ENCODE measurements at regions not wholly inside any gene's neighbourhood (a gene's known extent, or its start where the extent isn't known, plus 50 kb on each side); places are given as distances from the start of the nearest gene placed in this dataset.

DNA sequence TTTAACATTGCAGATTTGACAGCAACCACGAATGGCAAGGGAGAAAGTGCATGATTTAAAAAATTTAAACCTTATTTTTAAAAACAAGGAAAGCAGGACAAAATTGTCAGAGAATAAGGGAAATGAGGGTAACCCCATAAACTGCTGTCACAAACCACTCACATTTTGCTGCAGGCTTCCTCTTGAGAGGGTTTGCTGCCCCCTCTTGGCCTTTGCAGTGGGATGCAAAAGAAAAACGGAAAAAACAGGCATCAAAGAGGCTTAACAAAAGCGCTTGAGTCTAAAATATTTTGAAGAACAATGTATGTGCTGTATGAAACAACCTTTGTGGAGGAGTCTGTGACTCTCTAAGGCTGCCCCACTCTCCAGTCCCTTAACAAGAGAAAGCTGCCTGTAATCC, 91.6 kb downstream of the TMX3 start:
- no peak for DNase-seq (ENCODE audit: low spot score)
- intact Hi-C loops (cut with DNase I), result no loop called here

DNA sequence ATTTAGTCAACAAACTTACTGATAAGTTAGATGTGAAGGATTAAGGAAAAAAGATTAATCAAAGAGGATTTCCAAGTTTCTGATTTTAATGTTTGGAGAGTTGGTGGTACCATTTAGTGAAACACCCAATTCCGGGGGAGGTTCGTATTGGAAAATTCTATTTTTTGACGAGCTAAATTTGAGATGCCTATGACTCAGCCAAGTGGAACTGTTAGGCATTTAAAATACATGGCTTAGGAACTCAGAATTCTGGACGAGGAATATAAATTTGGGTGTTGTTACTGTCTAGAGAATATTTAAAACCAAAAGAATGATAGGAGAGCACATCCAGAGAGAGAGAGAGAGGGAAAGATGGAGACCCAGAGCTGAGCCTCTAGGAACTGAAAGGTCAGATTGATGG, 103.6 kb downstream of the TMX3 start:
- intact Hi-C loops (cut with DNase I), result no loop called here

DNA sequence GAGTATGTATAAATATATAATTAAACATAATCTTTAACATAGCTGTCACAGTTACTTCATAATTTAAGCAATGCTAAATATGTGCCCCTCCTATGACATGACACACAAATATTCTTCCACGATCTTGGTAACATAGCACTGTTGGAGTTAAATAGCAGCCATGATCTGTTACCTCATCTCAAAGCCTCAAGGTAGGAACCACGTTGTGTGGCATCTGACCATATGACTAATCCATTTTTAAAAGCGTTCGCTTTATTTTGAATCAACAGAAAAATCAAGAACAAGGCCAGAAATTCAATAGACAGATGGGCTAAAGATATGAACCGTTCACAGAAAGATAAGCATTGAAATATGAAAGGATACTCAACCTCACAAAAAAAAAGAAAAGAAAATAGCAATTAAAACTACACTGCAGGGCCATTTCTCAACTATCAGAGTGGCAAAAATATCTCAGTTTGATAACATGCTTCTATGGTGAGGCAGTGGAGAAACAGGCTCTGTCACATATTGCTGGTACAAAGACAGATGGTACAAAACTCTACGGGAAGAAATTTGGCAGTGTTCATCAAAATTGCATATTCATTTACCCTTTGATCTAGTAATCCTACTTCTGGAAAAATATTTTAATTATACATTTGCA, 105.9 kb downstream of the TMX3 start:
- intact Hi-C loops (cut with DNase I), result no loop called here
- no peak for DNase-seq (ENCODE audit: low spot score)

More for the DNA sequence above, 103.6 kb downstream of the TMX3 start:
- DNase-seq (ENCODE audit: low spot score), result no peak

DNA sequence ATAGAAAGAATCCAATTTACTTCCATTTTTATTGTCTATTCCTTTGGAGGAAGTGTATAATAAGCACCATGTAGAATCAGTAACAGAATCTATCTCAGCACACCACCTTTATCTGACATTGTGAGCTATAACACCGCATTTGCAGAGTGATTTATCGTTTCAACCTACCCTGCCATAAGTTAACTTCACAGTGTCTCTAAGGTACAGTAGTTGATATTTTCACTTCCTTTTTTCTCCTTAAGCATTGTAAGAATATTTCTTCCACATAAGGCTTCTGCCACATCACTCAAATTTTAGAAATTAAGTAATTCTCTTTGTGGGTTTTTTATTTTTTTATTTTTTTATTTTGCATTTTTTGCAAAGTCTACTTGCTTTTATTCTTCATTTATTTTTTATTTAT, 107.1 kb downstream of the TMX3 start:
- no peak for DNase-seq (ENCODE audit: low spot score)
- intact Hi-C loops (cut with DNase I), result no loop called here

DNA sequence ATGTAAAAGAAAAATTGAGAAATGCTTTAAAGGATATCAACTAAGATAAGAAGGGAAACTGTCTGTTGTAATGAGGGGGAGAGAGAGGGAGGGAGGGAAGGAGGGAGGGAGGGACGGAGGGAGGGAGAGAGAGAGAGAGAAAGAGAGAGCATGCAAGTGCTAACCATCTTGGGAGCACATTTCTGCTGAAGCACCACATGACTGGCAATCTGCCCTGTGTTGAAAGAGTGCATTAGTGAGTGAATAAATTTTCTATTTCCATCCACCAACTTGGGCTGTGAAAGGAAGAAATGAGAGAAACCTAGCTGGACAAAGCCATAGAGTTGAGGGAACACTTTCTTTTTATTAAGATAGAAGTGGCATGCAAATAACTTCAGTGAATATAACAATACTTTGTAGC, 110.7 kb downstream of the TMX3 start:
- intact Hi-C loops (cut with DNase I), result no loop called here
- DNase-seq (ENCODE audit: low spot score), result no peak

DNA sequence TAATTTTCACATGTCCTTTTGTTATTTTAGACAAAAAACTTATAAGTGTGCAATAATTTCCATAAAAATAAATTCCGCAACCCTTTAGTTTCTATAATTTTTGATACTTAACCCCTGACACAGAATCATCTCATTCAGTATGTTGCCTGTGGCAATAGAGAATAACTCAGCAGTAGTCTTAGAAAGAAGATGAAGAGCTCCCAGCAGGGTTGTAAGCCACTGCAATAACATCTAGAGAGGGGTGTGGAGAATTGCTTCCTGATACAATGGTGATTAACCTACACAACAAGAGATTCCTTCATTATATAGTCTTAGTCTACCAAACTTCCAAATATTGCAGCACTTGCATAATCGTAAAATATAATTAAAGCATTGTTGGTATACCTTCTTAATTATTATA, 118.9 kb downstream of the TMX3 start:
- intact Hi-C loops (cut with DNase I), result no loop called here
- no peak for DNase-seq (ENCODE audit: low spot score)

DNA sequence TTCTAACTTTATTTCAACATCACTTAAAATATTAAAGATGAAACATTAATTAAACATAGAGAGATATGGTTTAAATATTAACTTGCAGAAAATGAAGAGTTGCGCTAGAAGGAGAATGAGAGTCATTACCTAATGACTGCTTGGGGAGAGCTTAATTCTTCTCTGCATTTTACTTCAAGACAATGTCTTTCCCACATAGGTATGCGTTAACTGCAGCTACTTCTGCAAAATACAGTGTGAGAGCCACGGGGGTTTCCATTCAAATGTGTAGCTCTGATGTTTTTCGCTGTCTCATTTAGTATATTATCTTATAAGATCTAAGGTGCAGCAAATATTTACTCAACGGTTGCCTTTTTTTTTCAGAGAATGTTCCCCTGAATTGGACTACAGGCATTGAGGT, 126.7 kb downstream of the TMX3 start:
- no peak for DNase-seq (ENCODE audit: low spot score)
- intact Hi-C loops (cut with DNase I), result no loop called here

DNA sequence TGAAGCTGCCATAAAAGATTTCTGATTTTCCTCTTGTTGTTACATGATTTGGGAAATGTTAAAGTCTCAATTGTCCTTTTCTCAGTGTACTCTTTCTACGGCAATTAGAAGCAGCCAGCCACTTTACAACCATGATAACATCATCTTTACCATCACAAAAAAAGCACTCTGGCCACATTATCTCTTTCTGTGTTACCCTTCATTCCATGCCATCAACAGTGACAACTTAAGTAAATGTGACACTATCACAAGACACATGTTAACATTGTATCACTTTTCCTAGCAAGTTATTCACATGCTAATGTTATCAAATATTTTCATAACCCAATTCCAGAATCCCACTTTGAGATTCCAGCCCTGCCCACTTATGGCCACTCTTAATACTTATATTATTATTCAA, 131.2 kb downstream of the TMX3 start:
- intact Hi-C loops (cut with DNase I), result no loop called here
- no peak for DNase-seq (ENCODE audit: low spot score)

DNA sequence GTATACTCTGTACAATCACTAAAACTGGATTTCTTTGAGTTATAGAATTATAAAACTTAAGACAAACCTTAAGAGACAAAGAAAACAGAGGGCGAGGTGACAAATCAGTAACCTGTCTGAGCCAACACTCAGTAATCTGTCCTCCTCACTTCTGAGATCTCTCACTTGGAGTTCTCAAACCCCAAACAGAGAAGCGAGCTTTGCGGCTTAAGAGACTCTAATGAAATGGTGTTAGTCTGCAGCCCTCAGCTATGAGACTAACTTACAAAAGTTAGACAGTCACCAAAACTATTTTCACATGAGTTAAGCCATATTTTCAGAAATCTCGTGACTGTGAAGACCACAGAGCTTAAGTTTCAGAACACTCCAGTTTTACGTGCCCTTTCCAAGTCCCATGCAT, 140.6 kb downstream of the TMX3 start:
- DNase-seq (ENCODE audit: low spot score), result no peak
- intact Hi-C loops (cut with DNase I), result no loop called here

DNA sequence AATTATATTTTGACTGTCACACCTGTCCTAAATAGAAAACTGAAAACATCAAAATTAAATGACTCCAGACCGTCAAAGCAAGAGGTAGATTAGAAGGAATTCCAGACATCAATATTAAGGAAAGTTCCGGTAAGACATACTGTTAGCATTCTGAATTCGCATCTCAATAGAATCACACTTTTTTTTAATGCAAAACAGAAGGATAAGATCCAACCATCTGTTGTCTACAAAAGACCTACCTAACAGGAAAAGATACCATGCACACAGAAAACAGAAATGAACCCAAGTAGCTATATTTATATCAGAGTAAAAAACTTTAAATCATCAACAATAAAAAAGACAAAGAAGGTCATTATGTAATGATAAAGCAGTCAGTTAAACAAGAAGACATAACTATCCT, 145.0 kb downstream of the TMX3 start:
- DNase-seq (ENCODE audit: low spot score), result no peak
- intact Hi-C loops (cut with DNase I), result no loop called here

DNA sequence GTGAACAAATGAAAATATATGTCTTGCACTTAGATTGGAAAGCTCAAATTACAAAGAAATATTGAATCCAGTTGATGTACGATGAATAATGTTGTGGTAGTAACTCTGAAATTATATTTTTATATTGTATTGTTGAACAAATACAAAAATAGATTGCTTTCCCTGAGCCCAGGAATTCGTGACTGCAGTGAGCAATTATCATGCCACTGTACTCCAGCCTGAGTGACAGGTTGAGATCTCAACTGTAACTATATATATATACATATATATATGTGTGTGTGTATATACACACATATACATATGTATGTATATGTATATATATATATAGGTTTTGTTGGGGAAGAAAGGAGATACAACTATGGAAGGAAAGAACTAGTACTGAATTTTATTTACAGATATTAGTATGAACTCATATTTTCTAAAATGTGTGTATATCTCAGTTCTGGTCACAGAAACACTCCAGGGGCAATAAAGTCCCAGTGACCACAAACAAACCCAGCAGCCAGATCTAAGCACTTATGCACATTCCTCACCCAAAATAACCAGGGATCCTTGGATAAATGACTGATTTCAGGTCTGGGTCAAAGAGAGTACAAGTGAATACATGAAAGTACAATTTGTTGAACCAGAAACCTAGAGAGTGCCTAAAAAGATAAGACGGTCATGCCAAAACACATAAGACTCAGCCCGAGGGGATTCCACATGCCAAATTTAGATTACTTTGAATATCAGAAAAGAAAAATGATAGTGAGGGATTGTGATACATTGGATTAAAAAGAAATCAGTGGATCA, 146.3 kb downstream of the TMX3 start:
- intact Hi-C loops (cut with DNase I), result no loop called here
- no peak for DNase-seq (ENCODE audit: low spot score)

DNA sequence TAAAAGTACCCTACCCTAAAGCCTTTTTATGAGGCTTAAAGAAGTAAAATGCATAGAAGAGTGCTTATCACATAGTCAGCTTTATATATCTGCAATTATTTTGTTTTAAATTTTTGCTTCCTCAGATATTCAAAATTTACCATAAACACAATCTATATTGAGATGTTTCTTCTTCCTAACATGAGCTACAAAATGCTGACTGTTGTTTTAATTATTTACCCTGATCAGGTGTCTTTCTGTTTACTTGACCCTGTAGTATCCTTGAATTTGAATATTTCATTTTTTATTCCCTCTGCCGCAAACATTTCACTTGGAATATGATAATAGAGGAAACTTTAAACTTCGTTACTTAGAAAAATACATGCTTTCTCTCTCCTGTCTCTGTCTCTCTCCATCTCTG, 147.9 kb downstream of the TMX3 start:
- intact Hi-C loops (cut with DNase I), result no loop called here
- DNase-seq (ENCODE audit: low spot score), result no peak

DNA sequence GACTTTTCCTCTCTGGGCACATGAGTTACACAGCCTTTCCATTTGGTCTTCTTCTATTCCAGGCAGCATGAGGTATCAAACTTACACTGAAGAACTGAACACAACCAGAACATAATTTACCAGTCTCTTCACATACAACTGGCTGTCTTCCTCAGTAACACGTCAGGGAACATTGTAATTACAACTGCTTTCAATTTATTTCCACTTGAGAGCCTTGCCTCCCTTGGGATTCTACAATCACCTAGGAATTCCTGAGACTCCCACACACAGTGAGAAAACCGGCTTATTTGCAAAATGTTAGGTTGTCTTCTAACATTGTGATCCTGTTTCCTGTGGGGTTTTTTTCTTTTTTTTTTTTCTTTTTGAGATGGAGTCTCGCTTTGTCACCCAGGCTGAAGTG, 149.9 kb downstream of the TMX3 start:
- intact Hi-C loops (cut with DNase I), result no loop called here
- DNase-seq (ENCODE audit: low spot score), result no peak

DNA sequence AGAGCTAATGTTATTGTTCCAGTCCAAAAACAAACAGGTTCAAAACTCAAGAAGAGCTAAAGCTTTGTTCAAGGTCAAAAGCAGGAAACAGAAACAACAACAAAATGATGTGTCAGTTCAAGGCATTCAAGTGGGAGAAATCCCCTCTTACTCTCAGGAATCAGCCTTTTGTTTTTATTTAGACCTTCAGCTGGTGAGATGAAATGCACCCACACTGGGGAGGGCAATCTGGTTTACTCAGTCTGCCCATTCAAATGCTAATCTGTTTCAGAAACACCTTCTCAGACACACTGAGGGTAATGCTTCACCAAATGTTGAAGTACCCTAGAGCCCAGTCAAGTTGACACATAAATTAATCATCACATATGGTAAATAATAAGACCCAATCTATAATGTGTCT, 150.6 kb downstream of the TMX3 start:
- no peak for DNase-seq (ENCODE audit: low spot score)
- intact Hi-C loops (cut with DNase I), result no loop called here

DNA sequence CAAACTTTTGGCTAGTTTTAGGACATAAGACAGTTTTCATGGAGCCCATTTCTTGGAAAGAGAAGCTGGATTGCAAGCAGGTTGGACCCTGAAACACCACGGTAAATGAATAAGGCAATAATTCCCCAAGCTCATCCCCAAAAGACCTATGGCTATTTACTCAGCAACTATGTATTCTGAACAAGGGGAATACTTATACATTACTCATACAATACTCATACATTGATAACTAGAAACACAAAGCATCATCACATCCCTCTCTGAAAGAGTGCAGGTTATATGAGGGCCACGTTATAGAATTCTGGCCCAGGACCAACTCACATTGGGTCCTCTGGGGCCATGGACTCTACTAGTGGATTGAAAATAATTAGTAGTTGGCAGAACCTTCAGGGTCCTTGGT, 154.8 kb downstream of the TMX3 start:
- intact Hi-C loops (cut with DNase I), result no loop called here
- DNase-seq (ENCODE audit: low spot score), result no peak

DNA sequence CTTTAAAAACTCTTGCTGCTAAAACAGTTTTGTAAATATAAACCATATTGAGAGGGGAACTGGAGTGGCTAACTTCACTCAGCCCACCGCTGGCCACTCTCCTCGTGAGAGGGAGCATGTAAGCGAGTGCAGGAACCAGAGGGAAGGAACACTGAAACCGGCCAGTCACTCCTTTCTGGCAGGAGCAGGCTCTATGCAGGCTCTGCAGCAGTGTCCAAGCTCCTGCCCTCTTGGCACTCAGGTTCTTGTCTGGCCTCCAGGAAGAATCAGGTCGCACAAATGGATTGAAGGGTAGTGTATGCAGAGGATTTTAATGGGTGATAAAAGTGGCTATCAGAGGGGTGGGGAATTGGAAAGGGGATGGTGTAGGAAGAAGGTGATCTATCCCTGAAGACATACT, 157.7 kb downstream of the TMX3 start:
- DNase-seq (ENCODE audit: low spot score), result no peak
- intact Hi-C loops (cut with DNase I), result no loop called here

DNA sequence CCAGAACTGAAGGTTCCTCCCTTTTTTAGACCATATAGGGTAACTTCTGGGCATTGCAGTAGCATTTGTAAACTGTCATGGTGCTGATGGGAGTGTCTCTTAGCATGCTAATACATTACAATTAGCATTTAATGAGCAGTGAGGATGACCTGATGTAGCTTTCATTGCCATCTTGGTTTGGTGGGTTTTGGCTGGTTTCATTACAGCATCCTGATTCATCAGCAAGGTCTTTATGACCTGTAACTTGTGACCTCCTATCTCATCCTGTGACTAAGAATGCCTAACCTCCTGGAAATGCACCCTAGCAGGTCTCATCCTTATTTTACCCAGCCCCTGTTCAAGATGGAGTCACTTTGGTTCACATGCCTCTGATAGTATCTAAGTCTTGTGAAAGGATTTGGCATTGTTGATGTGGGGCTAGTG, 159.0 kb downstream of the TMX3 start:
- intact Hi-C loops (cut with DNase I), result no loop called here
- no peak for DNase-seq (ENCODE audit: low spot score)

DNA sequence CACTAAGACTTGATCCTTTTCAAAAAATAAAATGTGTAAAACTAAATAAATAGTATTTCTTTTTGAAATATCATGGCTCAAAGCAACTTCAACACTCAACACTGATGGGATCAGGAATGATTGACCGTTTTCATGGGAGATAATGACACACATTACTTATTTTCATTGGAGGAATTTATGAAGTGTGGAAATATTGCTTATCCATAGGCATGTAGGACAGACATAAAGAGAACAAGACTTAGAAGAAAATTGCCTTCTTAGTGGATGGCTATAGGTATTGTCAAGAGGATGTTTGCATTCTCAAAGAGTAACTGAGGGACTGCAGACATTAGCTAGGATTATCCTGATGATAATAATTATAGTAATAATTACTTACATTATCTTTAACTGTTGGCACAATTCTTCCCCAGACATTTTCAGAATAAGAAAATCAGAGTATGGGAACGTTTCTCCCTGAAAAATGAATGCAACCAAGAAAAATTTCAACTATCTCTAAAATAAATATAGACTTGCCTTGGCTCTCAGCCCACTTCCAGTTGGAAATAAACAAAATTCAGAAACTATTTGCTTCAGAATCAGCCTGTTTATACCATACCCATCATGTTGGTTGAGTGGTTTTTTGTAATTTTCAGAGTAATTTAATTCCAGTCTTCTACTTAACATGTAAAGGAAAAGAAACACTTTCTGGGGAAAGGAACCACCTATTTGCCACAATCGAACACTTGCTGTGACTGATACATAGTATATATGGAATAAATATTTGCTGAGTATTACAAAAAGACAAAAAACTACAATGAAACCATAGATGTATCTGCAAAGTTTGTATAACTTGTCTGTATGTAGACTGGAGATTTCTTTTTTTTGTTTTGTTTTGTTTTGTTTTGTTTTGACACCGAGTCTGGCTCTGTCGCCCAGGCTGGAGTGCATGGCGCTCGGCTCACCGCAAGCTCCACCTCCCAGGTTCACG, 165.7 kb downstream of the TMX3 start:
- intact Hi-C loops (cut with DNase I), result no loop called here

DNA sequence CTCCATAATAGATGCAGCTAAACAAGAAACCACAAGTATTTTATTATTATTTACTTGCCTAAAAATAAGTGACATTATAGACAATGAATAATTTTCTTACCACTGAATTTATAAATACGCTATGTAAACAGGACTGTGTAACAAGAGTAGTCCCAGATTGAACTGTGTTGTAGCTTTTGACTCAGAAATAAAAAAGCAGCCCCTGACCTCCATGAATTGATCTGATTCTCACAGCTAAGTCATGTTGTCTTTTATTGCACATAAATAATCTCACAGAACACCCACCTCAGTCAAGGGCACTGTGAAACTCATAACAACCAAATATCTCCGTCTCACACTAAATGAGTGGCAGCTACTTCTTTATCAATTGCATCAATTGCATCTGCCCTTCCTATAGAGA, 171.6 kb downstream of the TMX3 start:
- no peak for DNase-seq (ENCODE audit: low spot score)
- intact Hi-C loops (cut with DNase I), result no loop called here

More for the DNA sequence above, 165.7 kb downstream of the TMX3 start:
- DNase-seq (ENCODE audit: low spot score), result no peak

DNA sequence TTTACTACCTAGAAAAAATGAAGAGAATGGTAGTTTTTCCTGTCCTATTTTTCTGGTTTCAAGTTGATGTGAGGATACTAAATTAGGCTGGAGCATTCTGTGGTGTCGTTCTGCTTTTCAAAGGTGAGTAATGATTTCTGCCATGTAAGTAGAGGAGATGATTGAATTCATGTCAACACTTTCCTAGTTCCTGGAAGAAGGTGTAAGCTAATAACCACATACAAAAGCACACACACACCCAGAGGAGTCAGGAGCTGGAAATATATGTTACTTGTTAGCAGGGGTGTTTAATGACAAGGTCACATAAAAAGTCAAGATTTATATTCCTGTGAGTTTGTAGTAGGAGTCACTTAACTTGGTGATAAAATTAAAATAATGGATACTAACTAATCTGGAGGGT, 172.1 kb downstream of the TMX3 start:
- no peak for DNase-seq (ENCODE audit: low spot score)
- intact Hi-C loops (cut with DNase I), result no loop called here
